Limb (tissue), 2 donors: ENCODE measurements at regions not wholly inside any gene's neighbourhood (a gene's known extent, or its start where the extent isn't known, plus 50 kb on each side); places are given as distances from the start of the nearest gene placed in this dataset.
A peak's percentile ranks its signal among the peaks of the same experiment; 100 is the strongest.

ENCODE experiments used
- DNase-seq, 2 donors: peaks; one replicate each; pipeline ENCODE4 v3.0.0-alpha.2; 2016; ENCODE audit errors: extremely low spot score in 2 of 2

- DNase-seq = no peak
These were observed 559.9 kb upstream of the GOLIM4 start for GRCh38 chr3:168655611-168656010.

- no peak for DNase-seq
These were observed 559.0 kb upstream of the GOLIM4 start for GRCh38 chr3:168654700-168655099.

- DNase-seq = no peak
These were observed 557.5 kb upstream of the GOLIM4 start for GRCh38 chr3:168653255-168653654.

GRCh38 chr3:168648321-168648720, 552.6 kb upstream of the GOLIM4 start:
- no peak for DNase-seq

GRCh38 chr3:168647582-168647981, 551.9 kb upstream of the GOLIM4 start:
- no peak for DNase-seq

DNA sequence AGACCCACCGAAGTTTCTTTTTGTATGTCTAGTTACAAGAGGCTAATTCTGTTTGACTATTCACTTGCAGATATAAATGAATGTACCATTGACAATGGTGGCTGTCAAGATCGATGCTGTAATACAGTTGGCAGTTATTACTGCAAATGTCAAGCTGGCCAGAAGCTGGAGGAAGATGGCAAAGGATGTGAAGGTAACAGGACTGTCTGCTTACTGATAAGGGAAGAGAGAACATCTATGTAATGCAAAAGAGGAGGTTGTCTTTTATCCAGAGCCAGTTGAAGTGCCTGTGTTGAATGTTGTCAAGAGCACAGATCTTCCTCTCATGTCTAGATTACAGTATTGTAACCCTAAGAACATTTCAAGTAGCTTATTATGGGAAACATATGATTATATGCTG, 549.5 kb upstream of the GOLIM4 start:
- DNase-seq = no peak

DNA sequence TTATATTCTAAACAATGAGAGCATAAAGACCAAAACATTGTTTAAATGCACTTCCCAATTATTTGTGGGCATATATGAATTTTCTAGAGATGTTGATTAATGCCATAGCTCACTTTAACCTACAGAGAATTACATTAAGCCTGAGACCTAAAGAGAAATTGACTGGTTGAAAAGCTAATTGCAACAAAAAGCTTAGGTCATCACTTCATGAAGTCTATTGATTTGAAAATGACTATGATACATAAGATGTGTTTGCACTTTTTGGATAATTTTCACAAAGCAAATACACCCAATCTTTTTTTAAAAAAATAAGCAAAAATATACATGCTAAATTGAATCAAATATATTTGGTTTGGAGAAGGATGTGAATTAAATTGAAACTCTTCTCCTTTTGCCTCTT, 532.8 kb upstream of the GOLIM4 start:
- no peak for DNase-seq

DNA sequence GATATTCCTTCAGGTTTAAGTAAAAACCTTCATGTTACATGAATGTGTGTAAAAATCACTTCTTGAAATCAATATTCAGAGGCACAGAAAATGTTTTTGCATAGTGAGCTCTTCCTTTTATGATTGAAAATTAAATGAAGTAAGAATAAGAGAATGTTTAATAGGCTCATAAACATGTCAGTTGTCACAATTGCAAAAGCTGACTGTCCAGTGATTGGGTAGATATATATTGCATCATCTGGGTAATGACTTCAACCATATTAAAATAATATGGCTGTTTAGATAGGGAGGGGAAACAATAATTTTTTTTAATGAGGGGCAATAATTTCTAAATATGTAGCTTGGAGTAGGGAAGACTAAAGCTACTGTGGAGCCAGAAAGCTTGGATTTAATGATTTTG, 529.8 kb upstream of the GOLIM4 start:
- no peak for DNase-seq

DNA sequence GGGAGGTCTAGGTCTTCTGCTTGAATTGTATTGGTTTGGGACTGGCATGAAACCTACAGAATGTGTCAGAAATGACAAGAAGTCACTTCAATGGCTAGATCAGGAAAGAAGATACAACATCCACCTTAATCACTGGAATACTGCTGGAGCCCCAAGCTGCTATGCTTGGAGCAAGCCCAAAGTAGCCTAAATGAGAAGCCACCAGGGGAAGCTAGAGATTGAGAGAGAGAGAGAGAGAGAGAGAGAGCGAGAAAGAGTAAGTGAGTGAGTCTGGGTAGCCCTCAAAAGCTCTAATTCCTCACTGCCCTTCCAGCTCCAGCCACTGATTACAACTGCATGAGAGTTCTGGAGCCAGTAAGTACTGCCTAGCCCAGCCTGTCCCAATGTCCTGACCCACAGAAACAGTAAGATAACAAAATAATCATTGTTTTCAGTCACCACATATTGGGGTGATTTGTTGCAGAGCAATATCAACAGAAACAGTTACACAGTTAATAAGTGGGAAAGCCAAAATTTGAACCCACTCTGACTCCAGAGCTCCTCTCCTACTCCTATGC, 529.2 kb upstream of the GOLIM4 start:
- DNase-seq = no peak

GRCh38 chr3:168624195-168624594, 528.5 kb upstream of the GOLIM4 start:
- no peak for DNase-seq

DNA sequence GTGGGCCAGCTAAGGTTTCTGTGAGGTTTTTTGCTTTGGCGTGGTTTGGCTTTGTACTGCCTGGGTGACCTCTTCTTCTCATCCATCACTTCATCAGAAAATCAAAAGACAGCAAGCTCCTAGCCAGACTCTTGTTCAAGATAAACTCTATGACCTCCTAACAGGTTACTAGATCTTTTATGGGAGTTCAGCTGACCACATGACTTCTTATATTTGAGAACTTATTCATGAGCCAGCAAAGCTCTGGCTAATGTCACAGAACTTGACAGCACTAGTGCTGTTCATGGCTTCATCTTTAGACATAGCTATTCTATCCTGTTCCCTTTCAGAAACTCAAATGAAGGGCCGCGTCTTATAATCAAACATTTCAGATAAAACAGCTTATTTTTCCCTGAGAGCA, 527.1 kb upstream of the GOLIM4 start:
- DNase-seq = no peak

DNA sequence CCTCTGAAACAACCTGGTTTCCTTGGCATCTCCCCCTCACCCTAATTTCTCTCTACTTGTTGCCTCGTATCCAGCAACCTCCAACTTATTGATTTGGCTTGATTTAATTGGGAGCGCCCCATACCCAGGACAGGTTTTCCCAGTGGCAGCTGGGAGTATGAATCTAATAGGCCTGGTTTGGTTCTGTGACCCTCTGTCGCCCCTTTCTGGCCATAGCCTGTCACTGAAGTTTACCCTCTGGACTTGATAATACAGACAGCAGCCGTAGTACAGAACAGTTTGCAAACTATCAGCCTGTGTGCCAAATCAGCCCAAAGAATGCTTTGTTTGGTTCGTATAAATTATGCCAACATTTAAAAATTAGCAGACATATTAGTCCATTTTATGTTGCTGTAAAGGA, 525.1 kb upstream of the GOLIM4 start:
- DNase-seq = peak in 1 of 2 donors; percentile 38

- no peak for DNase-seq
These were observed 523.2 kb upstream of the GOLIM4 start for GRCh38 chr3:168618827-168619470.

DNA sequence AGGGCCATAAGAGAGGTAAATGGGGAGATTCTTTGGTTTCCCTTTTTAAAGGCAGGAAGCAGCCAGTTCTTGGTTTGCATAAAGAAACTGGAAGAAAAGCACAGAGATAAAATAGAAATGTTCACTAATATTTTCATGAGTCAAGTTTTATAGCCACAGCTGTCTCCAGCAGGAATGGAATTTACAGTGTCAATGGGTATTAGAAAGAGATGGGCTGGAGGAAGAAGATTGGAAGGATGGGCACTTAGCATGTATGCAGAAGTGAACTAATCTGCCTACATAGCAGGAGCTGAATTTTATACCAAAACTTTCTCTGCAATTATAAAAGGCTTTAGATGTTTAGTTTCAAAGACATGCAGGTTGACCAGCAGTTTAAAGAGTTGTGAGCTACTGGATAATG, 521.9 kb upstream of the GOLIM4 start:
- DNase-seq = no peak

DNA sequence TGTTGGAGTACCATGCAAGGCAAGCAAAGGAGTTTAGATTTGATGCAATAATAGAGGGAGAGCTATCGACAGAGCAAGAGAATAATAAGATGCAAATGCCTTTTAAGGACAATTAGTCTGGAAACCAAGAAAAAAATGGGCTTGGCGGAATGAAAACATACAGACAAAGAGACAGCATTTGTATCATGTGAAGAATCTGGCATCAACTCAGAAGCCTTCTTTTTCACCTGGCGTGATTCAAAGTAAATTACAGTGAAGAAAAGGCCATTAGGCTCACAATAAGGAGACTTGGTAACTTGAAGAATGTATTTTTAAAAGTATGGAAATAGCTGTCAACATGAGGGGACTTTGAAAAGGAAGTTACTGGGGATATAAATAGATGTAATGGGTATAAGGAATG, 521.2 kb upstream of the GOLIM4 start:
- no peak for DNase-seq

DNA sequence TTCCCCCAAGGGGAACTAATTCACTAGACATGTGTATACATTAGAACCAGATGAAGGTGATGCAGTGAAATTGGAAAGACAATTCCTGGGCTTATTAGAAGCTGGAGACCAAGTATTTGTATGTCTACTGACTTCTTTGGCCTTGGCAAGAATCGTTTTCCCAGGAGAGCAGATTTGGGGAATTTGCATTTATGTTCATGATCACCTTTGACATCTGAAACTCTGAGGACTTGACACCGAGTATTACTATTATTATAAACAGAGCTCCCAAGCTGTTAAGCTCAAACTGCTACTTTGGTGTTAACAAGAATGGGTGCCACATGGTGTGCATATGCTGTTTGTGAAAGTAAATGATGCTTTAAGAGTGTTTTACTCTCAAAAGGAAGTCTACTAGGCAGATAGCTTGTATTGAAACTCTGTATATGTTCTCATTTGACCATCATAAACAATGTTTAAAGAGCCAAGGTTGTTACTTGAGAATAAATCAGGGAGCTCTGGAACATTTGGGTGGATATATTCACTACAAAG, 519.8 kb upstream of the GOLIM4 start:
- no peak for DNase-seq

DNA sequence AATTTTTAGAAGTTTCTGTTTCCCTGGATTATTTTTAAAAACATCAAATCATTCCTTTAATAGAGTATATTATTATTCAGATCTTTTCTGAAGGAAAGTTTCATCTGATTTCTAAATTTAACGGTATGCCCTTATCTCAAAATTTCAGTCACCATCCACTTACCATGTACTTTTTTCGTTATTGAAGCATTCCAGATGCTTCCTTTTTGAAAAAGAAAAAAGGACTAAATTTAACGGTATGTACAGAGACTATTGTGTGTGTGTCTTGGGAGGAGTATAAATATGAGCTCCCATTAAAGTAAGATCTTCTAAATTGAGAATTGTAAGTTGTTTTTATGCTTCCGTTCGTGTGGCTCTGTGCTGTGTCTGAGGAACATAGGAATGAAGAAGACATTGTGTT, 517.4 kb upstream of the GOLIM4 start:
- DNase-seq = no peak

DNA sequence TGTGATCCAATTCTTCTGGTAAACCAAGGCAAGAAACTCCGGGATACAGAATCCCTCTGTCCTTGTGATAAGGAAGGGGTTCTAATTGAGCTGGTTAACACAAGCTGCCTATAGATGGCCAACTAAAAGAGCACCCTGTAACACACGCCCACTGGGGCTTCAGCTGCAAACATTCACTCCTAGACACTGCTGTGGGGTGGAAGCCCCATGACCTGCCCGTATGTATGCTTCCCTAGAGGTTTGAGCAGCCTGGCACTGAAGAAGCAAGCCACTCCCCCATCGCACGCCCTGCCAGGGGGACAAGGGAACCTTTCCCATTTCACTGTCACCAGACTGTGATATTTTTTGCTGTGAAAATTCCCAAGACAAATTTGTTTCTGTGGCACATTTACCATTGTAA, 516.9 kb upstream of the GOLIM4 start:
- no peak for DNase-seq

DNA sequence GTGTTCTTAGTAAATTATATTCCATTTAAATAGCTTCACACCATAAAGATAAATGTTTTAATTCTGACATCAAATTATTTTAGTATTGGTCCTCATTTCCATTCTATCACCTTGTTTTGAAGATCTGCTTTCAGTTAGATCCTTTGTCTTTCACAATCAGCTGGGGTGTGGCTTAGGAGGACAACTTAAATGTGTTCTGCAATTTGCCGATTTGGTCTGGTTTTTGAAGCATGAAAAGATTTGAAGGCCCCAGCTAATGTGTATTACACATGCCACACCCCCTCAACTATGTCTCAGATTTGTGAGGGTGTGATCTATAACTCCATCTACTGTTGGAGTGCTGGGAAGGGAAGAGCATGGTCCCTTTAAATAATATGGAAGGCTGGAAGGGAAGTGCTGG, 516.1 kb upstream of the GOLIM4 start:
- DNase-seq = no peak

- DNase-seq = no peak
These were observed 513.2 kb upstream of the GOLIM4 start for GRCh38 chr3:168608926-168609325.

- no peak for DNase-seq
These were observed 509.0 kb upstream of the GOLIM4 start for GRCh38 chr3:168604767-168605166.

DNA sequence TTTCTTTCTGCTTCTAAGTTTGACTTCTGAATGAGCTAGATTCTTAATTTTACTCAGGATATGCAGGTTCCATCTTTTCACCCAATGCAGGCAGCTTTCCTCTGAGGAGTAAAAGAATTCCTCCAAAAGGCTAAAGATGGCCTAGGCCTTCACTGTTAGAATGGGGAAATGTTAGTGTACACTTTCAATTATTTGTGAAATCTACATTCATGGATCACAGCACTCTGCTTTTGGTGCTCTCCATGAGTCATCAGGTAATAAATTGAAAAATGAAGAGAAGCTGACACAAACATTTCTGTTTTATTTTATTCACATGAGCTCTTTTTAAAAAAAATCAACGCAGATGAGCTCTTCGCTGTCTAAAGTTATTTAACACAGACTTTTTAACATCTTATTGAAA, 502.5 kb upstream of the GOLIM4 start:
- no peak for DNase-seq

GRCh38 chr3:168596175-168596823, 500.6 kb upstream of the GOLIM4 start:
- no peak for DNase-seq
